Fibroblast of lung (primary cell): ENCODE measurements at regions not wholly inside any gene's neighbourhood (a gene's known extent, or its start where the extent isn't known, plus 50 kb on each side); places are given as distances from the start of the nearest gene placed in this dataset.

ENCODE experiments used
- EZH2 ChIP-seq: IDR thresholded peaks from 2 replicates; pipeline ENCODE4 v1.5.1; 2012; ENCODE audit warnings: low read length, control low read depth, mild to moderate bottlenecking; ENCODE audit errors: missing control alignments
- TF ChIP-seq, protein P1 (sequence below), 2 donors: IDR thresholded peaks in 1 of 2; conservative IDR thresholded peaks in 1 of 2; 1 replicate in 1 of 2; 2 replicates in 1 of 2; pipeline ENCODE4 v1.5.1; 2011 to 2012; ENCODE audit warnings: low read length in 2 of 2, control low read depth in 1 of 2, inconsistent platforms in 1 of 2, low read depth in 1 of 2, mild to moderate bottlenecking in 1 of 2

- TF ChIP-seq, protein P1, sequence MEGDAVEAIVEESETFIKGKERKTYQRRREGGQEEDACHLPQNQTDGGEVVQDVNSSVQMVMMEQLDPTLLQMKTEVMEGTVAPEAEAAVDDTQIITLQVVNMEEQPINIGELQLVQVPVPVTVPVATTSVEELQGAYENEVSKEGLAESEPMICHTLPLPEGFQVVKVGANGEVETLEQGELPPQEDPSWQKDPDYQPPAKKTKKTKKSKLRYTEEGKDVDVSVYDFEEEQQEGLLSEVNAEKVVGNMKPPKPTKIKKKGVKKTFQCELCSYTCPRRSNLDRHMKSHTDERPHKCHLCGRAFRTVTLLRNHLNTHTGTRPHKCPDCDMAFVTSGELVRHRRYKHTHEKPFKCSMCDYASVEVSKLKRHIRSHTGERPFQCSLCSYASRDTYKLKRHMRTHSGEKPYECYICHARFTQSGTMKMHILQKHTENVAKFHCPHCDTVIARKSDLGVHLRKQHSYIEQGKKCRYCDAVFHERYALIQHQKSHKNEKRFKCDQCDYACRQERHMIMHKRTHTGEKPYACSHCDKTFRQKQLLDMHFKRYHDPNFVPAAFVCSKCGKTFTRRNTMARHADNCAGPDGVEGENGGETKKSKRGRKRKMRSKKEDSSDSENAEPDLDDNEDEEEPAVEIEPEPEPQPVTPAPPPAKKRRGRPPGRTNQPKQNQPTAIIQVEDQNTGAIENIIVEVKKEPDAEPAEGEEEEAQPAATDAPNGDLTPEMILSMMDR (conservative IDR thresholded peaks at IDR 0.05 in 1 of 2, IDR thresholded peaks at IDR 0.05 in 1 of 2; ENCODE audit: low read depth in 1 of 2, low read length in 2 of 2), result no peak
- TF ChIP-seq EZH2, result no peak
Measured at GRCh38 chr20:50270034-50270395, 79.4 kb downstream of the CEBPB start.
